ENCODE measurements at regions not wholly inside any gene's neighbourhood (a gene's known extent, or its start where the extent isn't known, plus 50 kb on each side); places are given as distances from the start of the nearest gene placed in this dataset.
"Not testable (repeated sequence)": the region's sequence is repeated elsewhere in the genome, so short reads cannot be mapped to it uniquely, and the experiment has no call there.

DNA sequence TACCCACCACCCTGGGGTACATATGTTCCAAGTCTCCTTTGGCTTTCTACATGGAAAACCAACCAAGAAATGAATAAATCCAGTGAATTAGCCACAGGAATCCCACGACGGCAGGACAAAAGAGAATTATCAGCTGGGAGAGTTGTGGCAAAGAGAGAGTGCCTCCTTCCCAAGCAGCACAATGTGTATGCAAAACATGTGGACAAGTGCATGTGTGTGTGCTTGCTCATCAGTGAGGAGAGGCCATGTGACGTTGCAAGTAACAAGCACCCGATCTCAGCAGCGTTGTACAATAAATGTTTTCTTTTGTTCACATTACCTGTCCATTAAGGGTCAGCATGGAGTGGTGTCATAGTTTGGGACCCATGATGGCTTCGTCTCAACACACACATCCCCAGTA, 50.0 kb upstream of the EMX2 start:
- H3K4me1 ChIP-seq = no peaks in the 10 kb centered on the region; the same call in 1 of the 2 replicates
- H3K36me3 ChIP-seq (replicated peaks) = no peaks in the 10 kb centered on the region
- in situ Hi-C loops (cut with MboI; ENCODE audit: low sequenced_read_pairs) = no loop called here
- H3K27me3 ChIP-seq (ENCODE audit: low read depth) = peaks cover 23% of the 10 kb centered on the region
- no peaks in the 10 kb centered on the region for H3K9me3 ChIP-seq
- no peak for DNase-seq (ENCODE audit: low spot score in 2 of 2)
- no peak overlapping the region for H3K4me3 ChIP-seq

DNA sequence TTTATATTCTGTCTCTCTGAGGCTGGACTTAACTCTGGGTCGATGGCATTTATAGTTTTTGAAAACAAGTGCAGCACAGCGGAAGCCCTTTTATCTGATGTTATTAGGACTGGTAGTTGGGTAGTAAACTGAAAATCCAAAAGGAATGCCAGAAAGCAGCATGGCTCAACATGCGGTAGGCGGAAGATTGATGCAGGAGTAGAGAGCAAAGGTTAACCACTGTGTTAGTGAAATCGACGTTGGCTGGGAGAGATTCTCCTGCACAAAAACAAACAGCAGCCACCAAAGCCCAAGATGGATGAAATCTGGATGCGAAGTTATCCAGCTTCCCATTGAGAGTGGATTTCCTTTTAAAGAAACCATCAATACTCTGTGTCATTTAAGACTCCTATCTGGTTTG, 54.5 kb upstream of the EMX2 start:
- in situ Hi-C loops (cut with MboI; ENCODE audit: low sequenced_read_pairs) = no loop called here
- no peak for DNase-seq (ENCODE audit: low spot score in 2 of 2)
- H3K27me3 ChIP-seq (ENCODE audit: low read depth) = peaks cover 10% of the 10 kb centered on the region; the same call in 1 of the 2 replicates
- H3K4me3 ChIP-seq = no peak overlapping the region
- no peaks in the 10 kb centered on the region for H3K4me1 ChIP-seq
- H3K36me3 ChIP-seq (replicated peaks) = no peaks in the 10 kb centered on the region
- H3K9me3 ChIP-seq = no peaks in the 10 kb centered on the region

DNA sequence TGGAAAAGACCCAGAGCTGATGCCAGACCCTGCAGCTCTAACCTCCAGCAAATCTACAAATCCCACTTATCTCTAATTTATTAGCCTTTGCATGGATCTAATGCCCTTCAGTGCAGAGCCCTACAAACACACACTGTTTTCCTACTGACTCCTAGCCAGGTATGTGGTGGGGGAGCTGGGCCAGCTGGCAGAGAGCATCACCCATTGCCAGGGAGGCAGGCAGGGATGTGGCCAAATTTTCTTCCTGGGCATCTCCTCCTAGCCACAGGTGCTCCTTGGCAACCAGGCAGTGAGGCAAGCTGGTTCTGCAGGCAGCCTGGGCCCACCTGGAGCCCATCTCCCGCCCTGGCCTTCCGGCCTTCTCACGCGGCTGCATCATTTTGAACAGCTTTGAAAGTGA, 55.9 kb upstream of the EMX2 start:
- Histone ChIP-seq H3K9me3 (no peaks in the 10 kb centered on the region), H3K27me3 (ENCODE audit: low read depth) (peaks cover 8% of the 10 kb centered on the region; the same call in 1 of the 2 replicates), H3K36me3 (replicated peaks) (no peaks in the 10 kb centered on the region), H3K4me3 (no peak overlapping the region), H3K4me1 (no peaks in the 10 kb centered on the region)
- in situ Hi-C loops (cut with MboI; ENCODE audit: low sequenced_read_pairs) = no loop called here
- no peak for DNase-seq (ENCODE audit: low spot score in 2 of 2)

DNA sequence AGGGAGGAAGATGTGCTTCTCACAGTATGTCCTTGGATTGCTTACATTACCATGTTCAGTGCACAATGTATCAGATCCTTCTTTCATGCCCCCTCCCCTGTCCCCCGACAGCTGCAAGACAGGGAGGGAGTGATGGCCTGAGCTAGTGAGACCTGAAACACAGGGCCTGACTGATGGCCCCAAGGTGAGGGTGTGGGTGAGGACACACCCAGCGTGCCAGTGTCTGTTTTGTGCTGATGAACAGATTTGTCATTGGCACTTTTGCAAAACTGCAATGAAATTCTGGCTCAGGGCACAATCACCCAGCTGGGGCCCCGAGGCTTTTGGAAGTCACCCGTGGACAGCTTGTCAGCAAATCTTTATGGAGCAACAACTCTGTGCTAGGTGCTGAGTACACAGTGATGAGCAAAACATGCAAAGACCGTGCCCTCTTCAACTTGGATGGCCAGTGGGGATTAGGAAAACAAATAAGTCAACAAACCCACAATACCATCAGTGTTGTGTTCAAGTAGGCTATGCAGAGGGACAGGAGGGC, 59.4 kb upstream of the EMX2 start:
- H3K4me1 ChIP-seq = no peaks in the 10 kb centered on the region
- DNase-seq (ENCODE audit: low spot score in 2 of 2) = no peak
- in situ Hi-C loops (cut with MboI; ENCODE audit: low sequenced_read_pairs) = no loop called here
- H3K36me3 ChIP-seq (replicated peaks) = no peaks in the 10 kb centered on the region
- no peak overlapping the region for H3K4me3 ChIP-seq
- H3K9me3 ChIP-seq = no peaks in the 10 kb centered on the region
- no peaks in the 10 kb centered on the region for H3K27me3 ChIP-seq (ENCODE audit: low read depth)

DNA sequence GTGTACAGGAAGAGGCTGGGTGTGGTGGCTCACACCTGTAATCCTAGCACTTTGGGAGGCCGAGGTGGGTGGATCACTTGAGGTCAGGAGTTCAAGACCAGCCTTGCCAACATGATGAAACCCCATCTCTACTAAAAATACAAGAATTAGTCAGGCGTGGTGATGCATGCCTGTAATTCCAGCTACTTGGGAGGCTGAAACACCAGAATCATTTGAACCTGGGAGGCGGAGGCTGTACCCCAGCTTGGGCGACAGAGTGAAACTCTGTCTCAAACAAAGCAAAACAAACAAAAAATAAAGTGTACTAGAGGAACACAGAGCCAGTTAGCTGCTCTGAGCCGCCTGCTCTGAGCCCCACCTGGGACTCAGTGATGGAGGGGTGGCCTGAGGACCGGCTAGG, 61.5 kb upstream of the EMX2 start:
- in situ Hi-C loops (cut with MboI; ENCODE audit: low sequenced_read_pairs); H3K4me1 ChIP-seq; H3K9me3 ChIP-seq; H3K4me3 ChIP-seq; H3K36me3 ChIP-seq (replicated peaks); DNase-seq (ENCODE audit: low spot score in 2 of 2); H3K27me3 ChIP-seq (ENCODE audit: low read depth): not testable (repeated sequence)

DNA sequence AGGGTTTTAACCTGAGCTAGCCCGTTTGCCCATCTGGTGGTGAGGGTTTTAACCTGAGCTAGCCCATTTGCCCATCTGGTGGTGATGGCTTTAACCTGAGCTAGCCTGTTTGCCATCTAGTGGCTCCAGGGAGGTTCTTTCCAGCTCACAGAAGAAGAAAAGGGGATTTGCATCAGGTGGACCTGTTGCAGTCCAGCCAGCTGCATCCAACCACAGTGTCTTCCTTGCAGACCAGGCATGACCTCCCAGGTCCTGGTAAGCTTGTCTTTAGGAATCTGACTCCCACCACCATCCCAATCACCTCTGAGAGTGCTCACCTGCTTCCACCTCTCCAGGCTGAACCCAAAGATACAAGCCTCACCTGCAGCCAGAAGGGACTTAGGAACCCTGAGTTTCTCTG, 62.4 kb upstream of the EMX2 start:
- Histone ChIP-seq H3K9me3 (no peaks in the 10 kb centered on the region), H3K4me3 (no peak overlapping the region), H3K36me3 (replicated peaks) (no peaks in the 10 kb centered on the region), H3K4me1 (no peaks in the 10 kb centered on the region), H3K27me3 (ENCODE audit: low read depth) (no peaks in the 10 kb centered on the region)
- in situ Hi-C loops (cut with MboI; ENCODE audit: low sequenced_read_pairs) = no loop called here
- DNase-seq (ENCODE audit: low spot score in 2 of 2) = no peak

DNA sequence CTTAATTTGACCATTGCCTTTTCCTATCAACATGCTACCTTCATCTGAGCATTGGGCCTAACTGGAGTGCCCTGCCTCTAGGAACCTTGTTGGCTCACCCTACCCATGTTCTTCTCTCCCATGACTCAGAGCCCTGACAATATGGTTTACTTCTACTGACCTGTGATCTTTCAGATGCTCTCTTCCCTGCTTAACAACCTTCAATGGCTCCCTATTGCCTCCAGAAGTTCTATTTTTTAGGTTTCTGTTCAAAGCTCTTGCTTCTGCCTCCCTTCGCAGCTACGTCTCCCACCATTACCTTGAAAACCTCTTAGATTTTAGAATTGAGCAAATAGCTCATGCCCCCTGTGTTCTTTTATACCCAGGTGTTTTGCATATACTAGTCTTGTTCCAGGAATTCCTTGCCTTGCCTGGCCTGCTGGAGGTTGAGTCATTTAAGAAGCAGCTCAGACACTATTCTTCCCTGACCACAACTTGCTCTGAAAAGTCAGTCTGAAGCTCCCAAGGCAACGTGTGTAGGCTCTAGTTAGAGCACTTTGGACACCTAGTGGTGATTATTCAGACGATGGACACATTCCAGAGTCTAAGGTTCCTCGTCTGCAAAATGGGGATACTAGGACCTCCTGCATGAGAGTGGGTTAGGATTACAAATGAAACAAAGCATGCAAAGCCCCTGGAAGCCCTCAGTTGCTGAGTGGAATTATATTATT, 64.4 kb upstream of the EMX2 start:
- no peak for DNase-seq (ENCODE audit: low spot score in 2 of 2)
- Histone ChIP-seq H3K9me3 (no peaks in the 10 kb centered on the region), H3K4me1 (no peaks in the 10 kb centered on the region), H3K4me3 (no peak overlapping the region), H3K36me3 (replicated peaks) (no peaks in the 10 kb centered on the region), H3K27me3 (ENCODE audit: low read depth) (no peaks in the 10 kb centered on the region)
- in situ Hi-C loops (cut with MboI; ENCODE audit: low sequenced_read_pairs) = no loop called here

DNA sequence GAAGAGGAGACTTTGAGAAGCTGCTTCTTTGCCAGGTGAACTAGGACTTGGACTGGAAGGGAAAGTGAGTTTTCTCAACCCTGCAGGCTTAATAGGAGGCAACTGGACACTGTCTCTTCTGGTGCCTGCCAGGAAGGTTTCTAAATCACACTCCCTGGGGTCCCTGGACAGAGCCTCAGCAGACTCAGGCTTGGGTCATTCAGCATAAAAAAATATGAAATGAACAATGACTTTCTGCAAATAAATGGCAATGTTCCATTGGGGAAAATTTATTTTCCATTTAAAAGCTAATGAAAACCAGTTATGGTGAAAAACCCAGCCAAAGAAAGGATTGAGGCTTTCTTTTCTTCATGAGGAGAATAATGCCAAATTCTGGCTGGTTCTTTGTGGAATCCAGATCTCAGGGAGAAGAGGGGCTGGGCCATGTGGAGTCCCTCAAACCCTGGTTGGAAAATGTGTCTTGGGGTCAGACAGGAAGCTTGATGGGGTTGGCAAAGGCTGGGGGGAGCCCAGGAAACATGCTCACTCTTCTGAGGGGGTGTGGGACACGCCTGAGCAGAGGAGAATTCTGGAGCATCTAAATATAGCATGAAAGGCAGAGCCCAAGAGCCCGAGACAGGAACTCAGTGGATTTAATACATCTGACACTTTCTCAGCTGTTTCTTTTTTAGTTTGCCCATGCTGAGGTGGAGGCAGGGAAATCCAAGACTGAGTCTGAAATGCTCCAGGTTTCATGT, 65.2 kb upstream of the EMX2 start:
- Histone ChIP-seq H3K36me3 (replicated peaks) (no peaks in the 10 kb centered on the region), H3K4me1 (no peaks in the 10 kb centered on the region), H3K9me3 (no peaks in the 10 kb centered on the region), H3K4me3 (no peak overlapping the region), H3K27me3 (ENCODE audit: low read depth) (no peaks in the 10 kb centered on the region)
- no peak for DNase-seq (ENCODE audit: low spot score in 2 of 2)
- in situ Hi-C loops (cut with MboI; ENCODE audit: low sequenced_read_pairs) = no loop called here

DNA sequence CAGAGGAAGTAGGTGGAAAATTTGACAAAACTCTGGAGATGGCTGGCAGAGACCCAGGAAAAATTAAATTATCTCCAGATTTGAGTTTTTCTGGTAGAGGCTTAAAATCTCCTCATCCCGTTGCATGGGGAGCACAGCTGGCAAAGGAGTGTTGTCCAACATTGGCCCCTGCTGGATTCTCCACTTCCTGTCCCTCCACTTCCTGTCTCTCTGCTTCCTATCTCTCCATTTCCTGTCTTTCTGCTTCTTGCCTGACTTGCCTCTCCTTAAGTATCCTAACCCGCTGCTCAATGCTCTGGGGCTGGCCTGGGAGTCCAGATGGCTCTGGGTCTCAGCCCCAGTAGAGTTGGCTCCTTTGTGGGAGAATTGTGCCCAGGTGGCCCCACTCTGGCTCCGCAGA, 65.8 kb upstream of the EMX2 start:
- Histone ChIP-seq H3K4me1 (no peaks in the 10 kb centered on the region), H3K36me3 (replicated peaks) (no peaks in the 10 kb centered on the region), H3K27me3 (ENCODE audit: low read depth) (no peaks in the 10 kb centered on the region), H3K9me3 (no peaks in the 10 kb centered on the region), H3K4me3 (no peak overlapping the region)
- in situ Hi-C loops (cut with MboI; ENCODE audit: low sequenced_read_pairs) = no loop called here
- DNase-seq (ENCODE audit: low spot score in 2 of 2) = no peak

DNA sequence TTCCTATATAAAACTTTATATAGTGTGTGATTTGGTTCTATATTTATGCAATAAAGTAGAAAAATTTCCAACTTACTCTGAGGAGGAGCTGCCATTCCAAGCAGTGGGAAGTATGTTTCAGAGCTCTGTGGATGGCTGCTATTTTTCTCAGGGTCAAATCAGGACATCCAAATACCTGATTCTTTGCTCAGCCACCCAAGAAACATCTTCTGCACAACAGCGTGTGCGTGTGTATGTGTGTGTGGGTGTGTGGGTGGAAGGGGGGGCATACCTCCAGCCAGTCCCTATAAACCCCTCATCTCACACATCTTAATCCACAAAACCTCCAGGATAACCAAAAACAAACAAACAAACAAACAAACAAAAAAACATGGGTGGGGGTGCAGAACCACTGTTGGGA, 66.3 kb upstream of the EMX2 start:
- H3K9me3 ChIP-seq = no peaks in the 10 kb centered on the region
- H3K4me1 ChIP-seq = no peaks in the 10 kb centered on the region
- H3K27me3 ChIP-seq (ENCODE audit: low read depth) = no peaks in the 10 kb centered on the region
- no peak for DNase-seq (ENCODE audit: low spot score in 2 of 2)
- no peak overlapping the region for H3K4me3 ChIP-seq
- in situ Hi-C loops (cut with MboI; ENCODE audit: low sequenced_read_pairs) = no loop called here
- H3K36me3 ChIP-seq (replicated peaks) = no peaks in the 10 kb centered on the region

DNA sequence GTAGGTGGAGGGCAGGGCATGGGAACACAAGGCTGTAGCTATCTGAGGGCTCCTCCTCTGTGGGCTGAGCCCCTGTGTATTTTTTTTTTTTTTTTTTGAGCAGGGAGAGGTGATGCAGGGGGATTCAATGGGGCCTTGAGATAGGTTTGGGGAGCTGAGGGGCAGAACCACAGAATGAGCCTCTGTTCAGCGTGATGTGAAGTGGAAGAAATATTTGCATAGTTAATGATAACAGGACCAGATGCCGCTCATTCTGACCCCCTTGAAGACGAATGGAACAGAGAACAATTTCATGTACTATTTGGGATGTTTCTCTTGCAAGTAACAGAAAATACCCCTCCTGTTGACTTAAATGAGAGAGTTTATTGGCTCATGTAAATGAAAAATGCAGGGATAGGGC, 69.7 kb upstream of the EMX2 start:
- no peak for DNase-seq (ENCODE audit: low spot score in 2 of 2)
- Histone ChIP-seq H3K27me3 (ENCODE audit: low read depth) (no peaks in the 10 kb centered on the region), H3K36me3 (replicated peaks) (no peaks in the 10 kb centered on the region), H3K4me1 (no peaks in the 10 kb centered on the region), H3K9me3 (no peaks in the 10 kb centered on the region), H3K4me3 (no peak overlapping the region)
- in situ Hi-C loops (cut with MboI; ENCODE audit: low sequenced_read_pairs) = no loop called here

DNA sequence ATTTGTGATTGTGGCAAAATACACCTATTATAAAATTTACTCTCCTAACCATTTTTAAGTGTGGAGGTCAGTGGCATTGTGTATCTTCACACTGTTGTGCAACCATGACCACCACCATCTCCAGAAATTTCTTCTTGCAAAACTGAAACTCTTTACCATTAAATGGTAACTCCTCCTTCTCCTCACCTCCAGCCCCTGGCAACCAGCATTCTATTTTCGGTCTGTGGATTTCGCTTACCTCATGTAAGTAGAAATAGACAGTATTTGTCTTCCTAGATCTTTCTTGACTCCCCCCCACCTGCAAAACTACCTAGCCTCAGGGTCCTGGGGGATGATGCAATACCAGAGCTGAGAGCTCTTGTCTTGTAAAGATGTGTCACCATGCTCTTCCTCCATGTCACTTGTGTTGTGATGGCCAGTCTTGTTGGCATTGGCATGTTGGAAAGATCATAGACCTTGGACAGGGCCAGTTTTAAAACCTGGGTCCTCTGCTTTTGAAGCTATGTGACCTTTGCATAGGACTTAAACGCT, 71.1 kb upstream of the EMX2 start:
- H3K9me3 ChIP-seq = no peaks in the 10 kb centered on the region
- no peaks in the 10 kb centered on the region for H3K36me3 ChIP-seq (replicated peaks)
- H3K27me3 ChIP-seq (ENCODE audit: low read depth) = no peaks in the 10 kb centered on the region
- DNase-seq (ENCODE audit: low spot score in 2 of 2) = no peak
- H3K4me3 ChIP-seq = no peak overlapping the region
- no peaks in the 10 kb centered on the region for H3K4me1 ChIP-seq
- in situ Hi-C loops (cut with MboI; ENCODE audit: low sequenced_read_pairs) = no loop called here

DNA sequence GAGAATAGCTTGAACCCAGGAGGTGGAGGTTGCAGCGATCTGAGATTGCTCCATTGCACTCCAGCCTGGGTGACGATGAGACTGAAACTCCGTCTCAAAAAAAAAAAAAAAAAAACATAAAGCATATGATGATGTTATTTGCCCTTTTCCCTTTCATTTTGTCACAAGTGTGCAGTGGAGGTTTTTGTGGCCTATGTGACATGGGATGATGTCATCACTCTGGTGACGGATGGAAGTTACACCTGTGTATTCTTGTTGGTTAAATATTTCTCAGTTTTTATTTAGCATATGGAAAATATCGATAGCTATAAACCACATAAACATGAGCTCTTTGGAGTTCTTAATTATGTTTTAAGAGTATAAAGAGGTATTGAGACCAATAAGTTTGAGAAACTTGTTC, 71.8 kb upstream of the EMX2 start:
- Histone ChIP-seq H3K4me1 (no peaks in the 10 kb centered on the region), H3K36me3 (replicated peaks) (no peaks in the 10 kb centered on the region), H3K27me3 (ENCODE audit: low read depth) (no peaks in the 10 kb centered on the region), H3K9me3 (no peaks in the 10 kb centered on the region), H3K4me3 (no peak overlapping the region)
- in situ Hi-C loops (cut with MboI; ENCODE audit: low sequenced_read_pairs) = no loop called here
- DNase-seq (ENCODE audit: low spot score in 2 of 2) = no peak

DNA sequence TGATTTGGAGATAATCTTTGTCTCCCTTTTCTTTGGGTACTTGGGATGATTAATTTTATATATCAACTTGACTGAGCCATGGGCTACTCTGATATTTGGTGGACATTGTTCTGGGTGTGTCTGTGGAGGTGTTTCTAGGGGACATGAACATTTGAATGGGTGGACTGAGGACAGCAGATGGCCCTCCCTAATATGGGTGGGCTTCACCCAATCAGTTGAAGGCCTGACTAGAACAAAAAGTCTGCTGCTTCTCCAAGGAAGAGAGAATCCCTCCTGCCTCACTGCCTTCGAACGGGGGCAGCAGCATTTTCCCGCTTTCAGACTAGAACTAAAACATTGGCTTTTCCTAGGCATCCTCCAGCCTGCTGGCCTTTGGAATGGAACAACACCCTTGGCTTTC, 73.9 kb upstream of the EMX2 start:
- H3K4me1 ChIP-seq = no peaks in the 10 kb centered on the region
- no peak for DNase-seq (ENCODE audit: low spot score in 2 of 2)
- in situ Hi-C loops (cut with MboI; ENCODE audit: low sequenced_read_pairs) = no loop called here
- H3K9me3 ChIP-seq = no peaks in the 10 kb centered on the region
- no peak overlapping the region for H3K4me3 ChIP-seq
- no peaks in the 10 kb centered on the region for H3K27me3 ChIP-seq (ENCODE audit: low read depth)
- H3K36me3 ChIP-seq (replicated peaks) = no peaks in the 10 kb centered on the region
